A549 (cell line): ENCODE measurements at regions not wholly inside any gene's neighbourhood (a gene's known extent, or its start where the extent isn't known, plus 50 kb on each side); places are given as distances from the start of the nearest gene placed in this dataset.

Source experiments
- CHD2 ChIP-seq: fragments of 150-350 bp; IDR thresholded peaks from 2 replicates; pipeline ENCODE4 v1.6.1; 2014; ENCODE audit warnings: low read length; ENCODE audit not compliant: partially characterized antibody
- CTCF ChIP-seq: fragments of >200 bp; sonication (Bioruptor Twin); formaldehyde crosslinking; IDR thresholded peaks from 3 replicates; pipeline ENCODE4 v1.5.1; 2016
- ELK1 ChIP-seq: fragments of 150-350 bp; IDR thresholded peaks from 2 replicates; pipeline ENCODE4 v1.6.1; 2014; ENCODE audit warnings: low read depth, mild to moderate bottlenecking, low read length
- EP300 ChIP-seq, 2 experiments: fragments of >200 bp; sonication (Bioruptor Twin); formaldehyde crosslinking; IDR thresholded peaks; 2 replicates in 1 of 2; 3 replicates in 1 of 2; pipeline ENCODE4 v1.6.1; 2016 to 2017
- ESRRA ChIP-seq: fragments of 150-350 bp; IDR thresholded peaks from 2 replicates; pipeline ENCODE4 v1.6.1; 2014; ENCODE audit warnings: mild to moderate bottlenecking, low read length, borderline replicate concordance
- HDAC2 ChIP-seq: fragments of 200-600 bp; sonication (generic); IDR thresholded peaks from 2 replicates; pipeline ENCODE4 v1.6.1; 2016
- MYC ChIP-seq: IDR thresholded peaks from 2 replicates; pipeline ENCODE4 v1.6.1; 2012; ENCODE audit warnings: mild to moderate bottlenecking, inconsistent platforms, low read length, improper control_type of control experiment, borderline replicate concordance
- RAD21 ChIP-seq, 2 experiments: fragments of >200 bp in 1 of 2; sonication (Bioruptor Twin) in 1 of 2; formaldehyde crosslinking in 1 of 2; IDR thresholded peaks in 1 of 2; conservative IDR thresholded peaks in 1 of 2; 2 replicates in 1 of 2; 3 replicates in 1 of 2; pipeline ENCODE4 v1.6.1; 2012 to 2018; ENCODE audit warnings: inconsistent platforms in 1 of 2
- RCOR1 ChIP-seq: fragments of 150-350 bp; IDR thresholded peaks from 2 replicates; pipeline ENCODE4 v1.6.1; 2014; ENCODE audit warnings: antibody characterized with exemption, low read length, low read depth
- SMC3 ChIP-seq: fragments of >200 bp; sonication (Bioruptor Twin); formaldehyde crosslinking; IDR thresholded peaks from 3 replicates; pipeline ENCODE4 v1.6.1; 2018; ENCODE audit warnings: inconsistent platforms
- ZC3H11A ChIP-seq: fragments of 450-650 bp; IDR thresholded peaks from 2 replicates; pipeline ENCODE4 v1.6.1; 2014; ENCODE audit warnings: antibody characterized with exemption, mild to moderate bottlenecking

DNA sequence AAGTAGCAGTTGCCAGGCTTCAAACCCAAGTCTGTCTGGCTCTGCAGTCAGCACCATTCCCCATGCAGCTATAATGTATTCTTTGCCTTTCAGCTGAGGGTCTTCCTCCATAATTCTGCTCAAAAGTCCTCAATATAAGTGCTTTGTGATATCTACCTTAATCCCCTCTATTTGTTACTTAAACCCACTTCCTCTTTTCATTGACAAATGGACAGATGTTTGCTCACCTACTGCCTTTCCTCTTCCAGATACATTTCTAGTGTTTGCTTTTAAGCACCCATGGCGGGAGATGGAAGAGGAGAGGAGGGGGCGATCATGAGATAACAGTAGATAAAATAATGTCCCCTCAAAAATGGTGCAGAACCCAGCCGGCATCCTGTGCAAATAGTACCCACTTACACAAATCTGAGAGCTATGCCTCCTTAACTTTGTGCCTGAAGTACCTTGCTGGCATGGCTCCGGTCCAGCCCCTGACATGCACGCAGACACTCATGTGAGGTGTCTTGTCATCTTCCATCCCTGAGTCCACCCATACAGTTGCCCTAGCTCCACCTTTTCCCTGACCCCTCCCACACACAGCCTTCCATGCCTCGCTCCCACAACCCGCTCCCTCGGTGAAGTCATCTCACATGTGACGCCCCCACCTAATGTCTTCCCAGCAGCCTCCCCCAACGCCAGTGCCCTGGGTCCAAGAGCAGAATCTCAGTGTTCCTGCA is 109.6 kb downstream of the TRIM29 start:
- TF ChIP-seq SMC3 (no peak), ZC3H11A (no peak), CTCF (no peak), EP300 (IDR thresholded peaks at IDR 0.05) (no peak), ELK1 (no peak), ESRRA (no peak), HDAC2 (no peak), MYC (no peak), CHD2 (no peak), RAD21 (conservative IDR thresholded peaks at IDR 0.05 in 1 of 2, IDR thresholded peaks at IDR 0.05 in 1 of 2) (no peak), RCOR1 (no peak)
